ENCODE measurements at regions not wholly inside any gene's neighbourhood (a gene's known extent, or its start where the extent isn't known, plus 50 kb on each side); places are given as distances from the start of the nearest gene placed in this dataset.
"Not testable (repeated sequence)": the region's sequence is repeated elsewhere in the genome, so short reads cannot be mapped to it uniquely, and the experiment has no call there.

GRCh38 chr9:43127026-43127775 is 943.7 kb downstream of the SPATA31A6 start:
- not testable (repeated sequence) for H3K27me3 Mint-ChIP-seq; H3K4me3 Mint-ChIP-seq; ATAC-seq (ENCODE audit: low read depth in 2 of 2); H3K27ac Mint-ChIP-seq; H3K9me3 ChIP-seq (ENCODE audit: control insufficient read depth in 2 of 2, low read length in 2 of 2); H3K4me1 Mint-ChIP-seq; DNase-seq; H3K36me3 Mint-ChIP-seq; H3K27me3 ChIP-seq (ENCODE audit: control insufficient read depth, insufficient read depth, low read length); H3K9me3 Mint-ChIP-seq; H3K27ac ChIP-seq (ENCODE audit: insufficient read depth, low read length, poor library complexity, severe bottlenecking); H3K4me3 ChIP-seq (ENCODE audit: low read depth, low read length); H3K36me3 ChIP-seq (ENCODE audit: control insufficient read depth, insufficient read depth, low read length); H3K4me1 ChIP-seq (ENCODE audit: control insufficient read depth, insufficient read depth, low read length, poor library complexity, severe bottlenecking)

DNA sequence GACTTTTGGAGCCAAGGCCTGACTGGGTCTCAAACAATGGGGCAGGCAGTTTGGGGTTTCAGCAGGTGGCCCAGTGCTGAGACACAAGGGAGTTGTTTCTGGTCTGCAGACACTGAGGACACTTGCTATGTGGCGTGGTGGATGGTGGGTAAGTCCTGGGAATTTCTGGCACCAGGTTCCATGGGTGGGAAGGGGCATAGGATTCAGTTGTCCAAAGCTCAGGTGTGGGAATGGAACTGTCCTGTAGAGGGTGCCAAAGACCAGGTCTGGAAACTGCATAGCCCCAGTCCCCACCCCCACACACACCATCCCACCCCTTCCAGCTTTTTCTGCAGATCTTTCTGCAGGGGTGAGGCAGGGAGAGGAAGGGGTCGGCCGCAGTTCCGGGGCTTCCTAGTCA is 944.5 kb downstream of the SPATA31A6 start:
- H3K36me3 Mint-ChIP-seq; H3K4me1 ChIP-seq (ENCODE audit: control insufficient read depth, insufficient read depth, low read length, poor library complexity, severe bottlenecking): not testable (repeated sequence)

GRCh38 chr9:43130744-43131171 is 947.3 kb downstream of the SPATA31A6 start:
- H3K4me1 ChIP-seq (ENCODE audit: control insufficient read depth, insufficient read depth, low read length, poor library complexity, severe bottlenecking); H3K36me3 ChIP-seq (ENCODE audit: control insufficient read depth, insufficient read depth, low read length); H3K27ac ChIP-seq (ENCODE audit: insufficient read depth, low read length, poor library complexity, severe bottlenecking); H3K4me3 ChIP-seq (ENCODE audit: low read depth, low read length); H3K9me3 ChIP-seq (ENCODE audit: control insufficient read depth in 2 of 2, low read length in 2 of 2); H3K9me3 Mint-ChIP-seq; H3K36me3 Mint-ChIP-seq; H3K4me3 Mint-ChIP-seq; DNase-seq; H3K27ac Mint-ChIP-seq; ATAC-seq (ENCODE audit: low read depth in 2 of 2); H3K4me1 Mint-ChIP-seq; H3K27me3 Mint-ChIP-seq; H3K27me3 ChIP-seq (ENCODE audit: control insufficient read depth, insufficient read depth, low read length): not testable (repeated sequence)

More for the DNA sequence above, 944.5 kb downstream of the SPATA31A6 start:
- DNase-seq; H3K27me3 Mint-ChIP-seq; H3K36me3 ChIP-seq (ENCODE audit: control insufficient read depth, insufficient read depth, low read length); H3K27ac Mint-ChIP-seq; H3K4me1 Mint-ChIP-seq; H3K27ac ChIP-seq (ENCODE audit: insufficient read depth, low read length, poor library complexity, severe bottlenecking); H3K9me3 ChIP-seq (ENCODE audit: control insufficient read depth in 2 of 2, low read length in 2 of 2); H3K4me3 ChIP-seq (ENCODE audit: low read depth, low read length); H3K4me3 Mint-ChIP-seq; H3K9me3 Mint-ChIP-seq; ATAC-seq (ENCODE audit: low read depth in 2 of 2); H3K27me3 ChIP-seq (ENCODE audit: control insufficient read depth, insufficient read depth, low read length): not testable (repeated sequence)

DNA sequence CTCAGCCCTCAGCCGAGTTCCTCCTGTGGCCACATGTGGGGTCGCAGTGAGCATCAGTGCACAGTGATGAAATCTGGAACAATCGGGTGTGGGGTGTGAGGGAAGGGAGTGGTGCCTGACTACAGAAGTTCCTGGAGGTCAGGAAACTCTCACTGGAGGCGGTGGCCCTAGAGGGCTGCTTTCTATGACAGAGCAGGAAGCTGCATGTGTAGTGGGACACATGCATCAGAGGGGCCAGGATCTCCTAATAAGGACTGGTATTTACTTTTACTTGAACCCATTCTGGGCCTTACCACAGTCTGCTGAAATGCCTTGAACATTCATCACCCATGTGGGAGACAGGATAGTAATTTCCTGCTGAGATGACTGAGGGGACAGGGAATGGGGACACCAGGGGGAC is 952.0 kb downstream of the SPATA31A6 start:
- H3K27me3 ChIP-seq (ENCODE audit: control insufficient read depth, insufficient read depth, low read length); H3K9me3 Mint-ChIP-seq; H3K36me3 ChIP-seq (ENCODE audit: control insufficient read depth, insufficient read depth, low read length); H3K36me3 Mint-ChIP-seq; H3K27ac ChIP-seq (ENCODE audit: insufficient read depth, low read length, poor library complexity, severe bottlenecking); ATAC-seq (ENCODE audit: low read depth in 2 of 2); H3K4me1 Mint-ChIP-seq; H3K4me1 ChIP-seq (ENCODE audit: control insufficient read depth, insufficient read depth, low read length, poor library complexity, severe bottlenecking); DNase-seq; H3K9me3 ChIP-seq (ENCODE audit: control insufficient read depth in 2 of 2, low read length in 2 of 2); H3K27me3 Mint-ChIP-seq; H3K4me3 Mint-ChIP-seq; H3K4me3 ChIP-seq (ENCODE audit: low read depth, low read length); H3K27ac Mint-ChIP-seq: not testable (repeated sequence)

DNA sequence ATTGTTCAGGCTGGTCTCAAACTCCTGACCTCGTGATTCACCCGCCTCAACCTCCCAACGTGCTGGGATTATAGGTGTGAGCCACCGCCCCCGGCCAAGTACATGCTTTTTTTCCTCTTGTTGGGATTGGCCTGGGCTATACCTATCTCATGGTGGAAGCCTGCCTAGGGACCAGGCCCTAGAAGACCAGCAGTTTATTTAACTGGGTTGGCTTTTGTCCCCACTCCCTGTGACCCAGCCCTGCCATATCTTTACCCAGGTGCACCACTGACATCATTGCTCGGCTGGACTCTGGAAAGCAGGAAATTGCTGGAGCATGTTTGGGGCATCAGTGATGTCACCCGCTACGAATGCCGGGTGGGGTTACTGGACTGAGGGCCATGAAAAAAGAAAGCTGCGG is 955.5 kb downstream of the SPATA31A6 start:
- not testable (repeated sequence) for H3K9me3 Mint-ChIP-seq; H3K4me3 ChIP-seq (ENCODE audit: low read depth, low read length); H3K36me3 ChIP-seq (ENCODE audit: control insufficient read depth, insufficient read depth, low read length); H3K4me1 Mint-ChIP-seq; H3K27me3 ChIP-seq (ENCODE audit: control insufficient read depth, insufficient read depth, low read length); DNase-seq; H3K27me3 Mint-ChIP-seq; H3K27ac Mint-ChIP-seq; H3K36me3 Mint-ChIP-seq; H3K4me1 ChIP-seq (ENCODE audit: control insufficient read depth, insufficient read depth, low read length, poor library complexity, severe bottlenecking); ATAC-seq (ENCODE audit: low read depth in 2 of 2); H3K4me3 Mint-ChIP-seq; H3K9me3 ChIP-seq (ENCODE audit: control insufficient read depth in 2 of 2, low read length in 2 of 2); H3K27ac ChIP-seq (ENCODE audit: insufficient read depth, low read length, poor library complexity, severe bottlenecking)

GRCh38 chr9:43139349-43139748 is 955.9 kb downstream of the SPATA31A6 start:
- not testable (repeated sequence) for H3K4me3 Mint-ChIP-seq; H3K27ac Mint-ChIP-seq; H3K9me3 ChIP-seq (ENCODE audit: control insufficient read depth in 2 of 2, low read length in 2 of 2); ATAC-seq (ENCODE audit: low read depth in 2 of 2); H3K4me1 ChIP-seq (ENCODE audit: control insufficient read depth, insufficient read depth, low read length, poor library complexity, severe bottlenecking); H3K36me3 ChIP-seq (ENCODE audit: control insufficient read depth, insufficient read depth, low read length); H3K27ac ChIP-seq (ENCODE audit: insufficient read depth, low read length, poor library complexity, severe bottlenecking); DNase-seq; H3K27me3 ChIP-seq (ENCODE audit: control insufficient read depth, insufficient read depth, low read length); H3K4me1 Mint-ChIP-seq; H3K4me3 ChIP-seq (ENCODE audit: low read depth, low read length); H3K27me3 Mint-ChIP-seq; H3K9me3 Mint-ChIP-seq; H3K36me3 Mint-ChIP-seq

DNA sequence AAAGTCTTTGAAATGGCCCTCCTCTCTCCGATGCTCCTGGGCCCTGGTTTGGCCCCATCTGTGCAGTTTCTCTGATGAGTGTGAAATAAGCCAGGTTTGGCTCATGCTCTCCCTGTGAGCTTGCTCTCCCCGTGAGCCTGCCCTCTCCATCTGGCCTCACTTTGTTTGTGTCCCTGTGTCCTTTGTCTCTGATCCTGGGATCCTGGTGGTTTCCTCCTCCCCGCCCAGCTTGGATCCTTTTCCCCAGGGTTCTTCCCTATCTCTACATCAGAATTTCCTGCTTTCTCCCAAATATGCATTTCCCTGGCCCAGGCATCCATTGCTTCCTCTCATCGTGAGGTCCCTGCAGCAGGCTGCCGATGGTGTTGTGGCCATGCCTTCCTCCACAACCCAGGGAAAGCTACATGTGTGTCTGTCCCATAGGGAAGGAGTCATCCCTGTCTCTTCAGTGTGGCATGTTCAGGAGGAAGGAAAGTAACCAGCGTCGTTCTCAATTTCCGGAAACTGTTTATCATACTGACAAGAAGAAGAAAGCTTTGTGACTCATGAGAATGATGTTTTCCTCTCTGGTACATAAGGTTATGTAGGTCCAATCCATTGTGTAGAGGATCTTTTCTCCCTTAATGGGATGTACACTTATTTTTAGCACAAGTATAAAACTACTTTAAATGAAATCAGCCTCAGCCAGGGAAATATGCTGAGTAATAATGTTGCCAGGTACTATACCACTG is 956.6 kb downstream of the SPATA31A6 start:
- H3K9me3 Mint-ChIP-seq; H3K9me3 ChIP-seq (ENCODE audit: control insufficient read depth in 2 of 2, low read length in 2 of 2); H3K36me3 ChIP-seq (ENCODE audit: control insufficient read depth, insufficient read depth, low read length); H3K4me3 Mint-ChIP-seq; H3K27ac Mint-ChIP-seq; H3K4me3 ChIP-seq (ENCODE audit: low read depth, low read length); H3K27ac ChIP-seq (ENCODE audit: insufficient read depth, low read length, poor library complexity, severe bottlenecking); H3K4me1 ChIP-seq (ENCODE audit: control insufficient read depth, insufficient read depth, low read length, poor library complexity, severe bottlenecking); DNase-seq; H3K4me1 Mint-ChIP-seq; H3K27me3 ChIP-seq (ENCODE audit: control insufficient read depth, insufficient read depth, low read length); H3K27me3 Mint-ChIP-seq; H3K36me3 Mint-ChIP-seq; ATAC-seq (ENCODE audit: low read depth in 2 of 2): not testable (repeated sequence)
